Astrocyte of the cerebellum (primary cell): ENCODE measurements at regions not wholly inside any gene's neighbourhood (a gene's known extent, or its start where the extent isn't known, plus 50 kb on each side); places are given as distances from the start of the nearest gene placed in this dataset.

ENCODE experiments used
- DNase-seq: peaks from one replicate; pipeline ENCODE4 v3.0.0-alpha.2; 2011; ENCODE audit warnings: low read depth
- H3K4me3 ChIP-seq: 2 replicates; pipeline ENCODE4 v1.5.1; 2011; ENCODE audit warnings: mild to moderate bottlenecking, low read depth, low read length, moderate library complexity
- CTCF ChIP-seq: IDR thresholded peaks from 2 replicates; pipeline ENCODE4 v1.5.1; 2012; ENCODE audit warnings: low read length, low read depth, moderate library complexity, mild to moderate bottlenecking; ENCODE audit errors: missing control alignments
- in situ Hi-C: cut with HindIII; loops from 2 replicates; pipeline ENCODE4 v1.10.0; 2017; ENCODE audit warnings: low sequenced_read_pairs

- in situ Hi-C loops, result no loop called here
- no peak for TF ChIP-seq CTCF
- H3K4me3 ChIP-seq, result no peak overlapping the region
- no peak for DNase-seq
Measured at GRCh38 chr12:20044351-20044750, 324.0 kb upstream of the PDE3A start.

GRCh38 chr12:20044846-20045245 lies 323.5 kb upstream of the PDE3A start:
- no peak overlapping the region for H3K4me3 ChIP-seq
- DNase-seq, result no peak
- no peak for TF ChIP-seq CTCF
- in situ Hi-C loops, result no loop called here

- no peak for TF ChIP-seq CTCF
Measured at GRCh38 chr12:20047901-20048300, 320.4 kb upstream of the PDE3A start.

GRCh38 chr12:20050221-20050620 lies 318.1 kb upstream of the PDE3A start:
- no peak overlapping the region for H3K4me3 ChIP-seq
- in situ Hi-C loops, result no loop called here
- no peak for DNase-seq
- TF ChIP-seq CTCF, result no peak

More at GRCh38 chr12:20047901-20048300, 320.4 kb upstream of the PDE3A start:
- H3K4me3 ChIP-seq, result no peak overlapping the region
- no peak for DNase-seq
- in situ Hi-C loops, result no loop called here

- no peak for TF ChIP-seq CTCF
- no peak for DNase-seq
- in situ Hi-C loops, result no loop called here
- H3K4me3 ChIP-seq, result no peak overlapping the region
Measured at GRCh38 chr12:20053782-20054181, 314.6 kb upstream of the PDE3A start.

- no peak for TF ChIP-seq CTCF
- no peak overlapping the region for H3K4me3 ChIP-seq
- DNase-seq, result no peak
- in situ Hi-C loops, result no loop called here
Measured at GRCh38 chr12:20055856-20056255, 312.5 kb upstream of the PDE3A start.

- TF ChIP-seq CTCF, result no peak
- no peak overlapping the region for H3K4me3 ChIP-seq
- DNase-seq, result no peak
- in situ Hi-C loops, result no loop called here
Measured at GRCh38 chr12:20057398-20057797, 310.9 kb upstream of the PDE3A start.
